Stromal cell of bone marrow (primary cell): ENCODE measurements at regions not wholly inside any gene's neighbourhood (a gene's known extent, or its start where the extent isn't known, plus 50 kb on each side); places are given as distances from the start of the nearest gene placed in this dataset.
"Not testable (repeated sequence)": the region's sequence is repeated elsewhere in the genome, so short reads cannot be mapped to it uniquely, and the experiment has no call there.

ENCODE experiments used
- DNase-seq: peaks from one replicate; pipeline ENCODE4 v3.0.0-alpha.2; 2012; ENCODE audit warnings: low read depth

- DNase-seq, result no peak
Observed at GRCh38 chr1:43042773-43043457, 84.2 kb upstream of the SLC2A1 start.

- no peak for DNase-seq
Observed at GRCh38 chr1:43042127-43042526, 83.5 kb upstream of the SLC2A1 start.

- DNase-seq, result no peak
Observed at GRCh38 chr1:43041591-43041990, 82.9 kb upstream of the SLC2A1 start.

GRCh38 chr1:43039228-43040055, 80.8 kb upstream of the SLC2A1 start:
- no peak for DNase-seq

- DNase-seq, result no peak
Observed at GRCh38 chr1:43038232-43038935, 79.7 kb upstream of the SLC2A1 start.

- no peak for DNase-seq
Observed at GRCh38 chr1:43037466-43037865, 78.8 kb upstream of the SLC2A1 start.

- DNase-seq, result no peak
Observed at GRCh38 chr1:43036932-43037331, 78.3 kb upstream of the SLC2A1 start.

GRCh38 chr1:43035821-43036741, 77.4 kb upstream of the SLC2A1 start:
- no peak for DNase-seq

GRCh38 chr1:43034778-43035177, 76.1 kb upstream of the SLC2A1 start:
- DNase-seq, result no peak

GRCh38 chr1:43034195-43034658, 75.6 kb upstream of the SLC2A1 start:
- DNase-seq, result no peak

GRCh38 chr1:43031316-43032203, 72.9 kb upstream of the SLC2A1 start:
- DNase-seq, result no peak

GRCh38 chr1:43024905-43025304, 66.2 kb upstream of the SLC2A1 start:
- DNase-seq, result no peak

- no peak for DNase-seq
Observed at GRCh38 chr1:43021547-43022474, 63.1 kb upstream of the SLC2A1 start.

GRCh38 chr1:43019226-43019625, 60.6 kb upstream of the SLC2A1 start:
- DNase-seq, result no peak

- no peak for DNase-seq
Observed at GRCh38 chr1:43018121-43018520, 59.5 kb upstream of the SLC2A1 start.

GRCh38 chr1:43015269-43015668, 56.6 kb upstream of the SLC2A1 start:
- no peak for DNase-seq

GRCh38 chr1:43014579-43014978, 55.9 kb upstream of the SLC2A1 start:
- DNase-seq, result not testable (repeated sequence)

GRCh38 chr1:43011020-43011419, 52.4 kb upstream of the SLC2A1 start:
- DNase-seq, result no peak

- DNase-seq, result no peak
Observed at GRCh38 chr1:43009274-43009673, 50.6 kb upstream of the SLC2A1 start.
